Erythroblast (primary cell): ENCODE measurements at regions not wholly inside any gene's neighbourhood (a gene's known extent, or its start where the extent isn't known, plus 50 kb on each side); places are given as distances from the start of the nearest gene placed in this dataset.

Experiments
- GATA1 ChIP-seq: IDR thresholded peaks from 2 replicates; pipeline ENCODE4 v1.6.1; 2011; ENCODE audit warnings: low read depth, mild to moderate bottlenecking, control low read depth, low read length, moderate library complexity
- POLR2A ChIP-seq: IDR thresholded peaks from 2 replicates; pipeline ENCODE4 v1.6.1; 2011; ENCODE audit warnings: mild to moderate bottlenecking, low read length

DNA sequence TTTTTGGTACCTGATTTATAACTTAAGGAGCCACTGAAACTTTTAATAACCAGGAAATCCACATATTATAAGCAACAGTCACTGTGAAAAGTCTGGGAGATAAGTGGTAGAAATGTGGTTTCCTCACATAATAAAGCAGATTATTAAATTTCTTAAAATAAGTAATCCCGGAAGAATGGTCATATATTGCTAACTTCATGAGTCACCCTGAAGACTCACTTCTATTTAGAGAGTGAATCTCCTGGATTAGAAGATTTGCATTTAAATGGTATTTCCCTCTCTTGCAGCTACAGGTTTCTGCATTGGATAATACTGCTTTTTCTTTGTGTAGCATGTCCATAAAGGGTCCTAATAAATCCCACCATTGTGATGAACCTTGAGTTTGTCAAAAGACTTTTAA lies 1286.8 kb upstream of the CDH8 start:
- TF ChIP-seq POLR2A: no peak
- TF ChIP-seq GATA1: no peak
